ENCODE measurements at regions not wholly inside any gene's neighbourhood (a gene's known extent, or its start where the extent isn't known, plus 50 kb on each side); places are given as distances from the start of the nearest gene placed in this dataset.
A peak's percentile ranks its signal among the peaks of the same experiment; 100 is the strongest.

GRCh38 chrX:39756086-39756883 is 341.5 kb downstream of the BCOR start:
- no peak for DNase-seq

GRCh38 chrX:39757971-39758370 is 339.8 kb downstream of the BCOR start:
- DNase-seq: no peak

DNA sequence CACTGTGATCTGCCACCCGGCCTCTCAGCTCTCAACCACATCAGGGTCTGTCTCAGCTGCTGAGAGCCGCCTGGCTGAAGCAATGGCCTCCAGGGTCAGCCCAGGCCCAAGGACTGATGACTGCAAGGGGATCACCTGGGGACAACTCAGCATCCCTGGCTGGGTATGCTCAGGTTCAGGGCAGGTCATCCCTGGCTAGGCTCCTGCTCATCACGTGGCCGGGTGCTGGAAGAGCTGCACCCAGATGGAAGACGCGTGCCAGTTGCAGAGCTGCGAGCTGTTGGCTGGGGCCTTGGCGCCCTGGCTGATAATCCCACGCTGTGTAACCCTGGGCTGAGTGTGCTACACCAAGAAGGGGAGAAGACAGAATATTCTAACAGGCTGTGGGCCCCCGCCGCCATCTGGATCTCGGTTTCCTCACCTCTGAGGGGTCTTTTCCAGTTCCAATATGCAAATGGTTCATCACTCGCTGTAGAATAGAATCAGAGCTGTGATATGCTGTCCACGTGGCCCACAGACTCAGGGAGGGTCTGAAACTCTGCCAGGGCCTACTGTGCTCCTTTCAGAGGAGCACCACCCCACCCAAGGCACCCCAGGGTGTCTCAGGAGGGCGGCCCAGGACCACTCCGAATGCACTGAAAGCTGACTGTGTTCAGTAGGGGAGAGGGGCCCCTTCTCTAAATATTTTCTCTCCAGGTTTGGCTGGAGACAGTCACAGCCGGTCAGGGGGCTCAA is 338.8 kb downstream of the BCOR start:
- no peak for DNase-seq

GRCh38 chrX:39759526-39760224 is 338.1 kb downstream of the BCOR start:
- DNase-seq: peak; percentile 76

DNA sequence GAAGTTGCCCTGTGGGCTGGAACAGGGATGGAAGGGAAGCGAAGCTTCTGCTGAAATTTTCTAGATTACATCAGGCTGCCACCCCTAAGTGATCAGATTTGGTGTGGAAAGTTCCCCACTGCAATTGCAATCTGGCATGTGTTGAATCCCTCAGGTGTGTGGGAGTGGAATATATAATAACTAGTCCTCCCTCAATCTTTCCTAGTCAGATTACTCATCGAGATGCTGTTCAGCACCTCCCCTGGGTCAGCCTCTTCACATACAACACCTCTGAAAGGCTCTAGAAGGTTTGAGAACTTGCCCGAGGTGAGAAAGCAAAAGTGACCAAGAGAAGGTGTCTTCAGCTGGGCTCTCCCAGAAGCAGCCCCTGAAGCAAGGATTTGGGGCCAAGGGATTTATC is 336.8 kb downstream of the BCOR start:
- DNase-seq: no peak

DNA sequence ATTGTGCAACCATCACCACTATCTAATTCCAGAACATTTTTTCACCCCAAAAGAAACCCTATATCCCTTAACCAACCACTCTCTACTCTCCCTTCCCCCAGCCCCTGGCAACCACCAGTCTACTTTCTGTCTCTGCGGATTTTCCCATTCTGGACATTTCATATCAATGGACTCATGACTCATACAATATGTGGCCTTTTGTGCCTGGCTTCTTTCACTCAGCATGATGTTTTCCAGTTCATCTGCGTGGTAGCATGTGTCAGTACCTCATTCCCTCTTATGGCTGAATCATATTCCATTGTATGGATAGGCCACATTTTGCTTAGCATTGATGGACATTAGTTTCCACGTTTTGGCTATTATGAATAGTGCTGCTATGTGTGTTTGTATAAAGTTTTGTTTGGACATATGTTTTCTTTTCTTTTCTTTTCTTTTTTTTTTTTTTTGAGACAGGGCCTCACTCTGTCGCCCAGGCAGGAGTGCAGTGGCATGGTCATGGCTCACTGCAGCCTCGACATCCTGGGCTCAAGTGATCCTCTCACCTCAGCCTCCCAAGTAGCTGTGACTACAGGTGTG is 335.4 kb downstream of the BCOR start:
- DNase-seq: no peak

DNA sequence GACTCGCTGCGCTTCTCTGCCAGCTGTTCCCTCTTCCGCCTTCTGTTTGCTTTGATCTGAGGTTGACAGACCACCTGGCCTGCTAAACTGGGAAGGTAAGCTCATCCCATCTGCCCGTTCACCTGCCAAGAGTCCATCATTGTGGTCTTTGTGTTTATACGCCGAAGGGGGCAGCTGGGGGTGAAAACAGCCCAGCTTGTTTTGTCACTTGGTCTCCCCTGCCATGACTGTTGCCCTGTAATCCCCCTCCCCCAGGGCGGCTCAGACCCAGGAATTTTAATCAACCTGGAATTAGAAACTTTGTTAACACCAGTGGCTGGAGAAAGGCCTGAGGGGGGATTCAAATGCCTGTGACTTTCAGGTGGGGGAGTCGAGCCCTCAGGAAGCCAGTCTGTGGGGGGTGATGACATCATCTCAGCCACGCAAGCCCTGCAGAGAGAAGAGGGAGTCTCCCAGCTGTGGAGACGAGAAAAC is 333.3 kb downstream of the BCOR start:
- DNase-seq: peak; percentile 8

DNA sequence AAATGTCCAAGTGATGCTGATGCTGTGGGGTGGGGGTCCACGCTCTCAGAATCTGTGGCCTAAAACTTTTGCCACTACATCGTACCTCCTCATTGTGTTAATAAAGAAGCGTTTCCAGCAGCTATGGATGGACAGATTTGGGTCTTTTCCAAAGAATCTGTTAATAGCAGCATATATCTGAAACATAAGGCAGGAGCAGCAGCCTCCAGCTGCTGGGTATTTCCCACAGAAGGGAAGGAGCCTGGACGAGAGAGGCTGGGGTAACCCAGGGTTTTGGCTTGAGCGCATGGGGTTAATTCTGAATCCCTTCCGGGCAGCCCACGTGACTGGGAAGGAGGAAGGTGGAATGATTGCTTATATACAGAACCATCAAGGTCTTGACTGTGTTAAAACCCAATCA is 332.4 kb downstream of the BCOR start:
- DNase-seq: no peak

GRCh38 chrX:39766085-39766726 is 331.6 kb downstream of the BCOR start:
- DNase-seq: no peak

GRCh38 chrX:39766855-39767254 is 330.9 kb downstream of the BCOR start:
- DNase-seq: no peak

- DNase-seq: no peak
Observed at GRCh38 chrX:39767446-39767845, 330.3 kb downstream of the BCOR start.

GRCh38 chrX:39769748-39770147 is 328.0 kb downstream of the BCOR start:
- no peak for DNase-seq

- no peak for DNase-seq
Observed at GRCh38 chrX:39771089-39771488, 326.7 kb downstream of the BCOR start.

GRCh38 chrX:39772057-39772832 is 325.5 kb downstream of the BCOR start:
- DNase-seq: peak; percentile 29

DNA sequence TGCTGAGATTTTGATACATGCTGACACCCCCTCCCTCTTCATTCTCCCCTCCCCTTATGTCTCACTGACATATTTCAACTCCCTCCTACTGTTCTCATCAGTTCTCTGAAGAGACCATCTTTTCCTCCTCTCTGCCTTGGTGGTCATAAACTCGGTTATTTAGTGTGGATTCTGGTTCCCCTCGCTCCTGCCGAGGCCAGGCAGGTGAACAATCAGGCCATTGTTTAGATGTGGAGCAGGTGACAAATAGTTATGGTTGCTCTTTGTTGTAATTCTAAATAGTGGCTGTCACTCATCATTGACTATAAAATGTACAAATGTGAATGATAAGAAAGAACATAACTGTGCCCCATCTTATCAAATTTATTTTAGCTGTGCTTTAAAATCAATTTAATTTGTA is 324.6 kb downstream of the BCOR start:
- no peak for DNase-seq

DNA sequence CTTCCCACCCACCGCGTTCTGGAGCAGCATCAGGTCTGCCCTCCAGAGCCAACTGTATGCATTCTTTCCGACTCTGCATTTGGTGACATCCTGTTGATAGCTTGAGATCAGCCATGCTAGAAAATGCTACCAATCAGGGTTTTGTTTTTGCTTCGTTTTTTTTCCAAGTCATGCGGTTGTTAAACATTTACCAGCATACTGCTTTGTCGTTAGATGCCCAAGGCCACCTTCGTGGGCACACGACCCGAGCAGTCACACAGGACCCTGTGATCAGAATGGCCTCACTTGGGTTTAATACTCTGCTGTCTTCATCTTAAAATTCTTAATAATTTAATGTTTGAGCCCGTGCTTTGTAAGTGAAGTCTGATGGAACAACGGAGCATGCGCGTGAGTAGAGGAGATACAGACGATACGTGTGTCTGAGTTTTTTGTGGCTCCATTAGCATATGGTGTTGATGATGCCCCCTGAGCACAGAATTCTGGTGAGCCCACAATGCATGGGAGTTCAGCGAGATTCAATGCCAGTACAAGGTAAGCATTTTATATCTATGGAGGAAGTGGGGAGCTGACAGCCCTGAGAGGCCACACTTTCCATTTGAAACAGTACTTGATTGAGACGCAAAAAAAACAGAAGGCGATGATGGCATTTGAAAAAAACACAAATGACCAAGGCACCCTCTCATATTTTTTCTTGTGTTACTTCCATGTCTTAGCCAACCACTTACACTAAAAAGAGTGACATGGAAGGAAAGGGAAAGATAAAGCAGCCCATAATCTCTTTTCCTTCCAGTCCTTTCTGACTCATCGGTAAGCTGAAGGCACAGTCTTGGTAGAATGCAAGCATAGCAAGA is 323.6 kb downstream of the BCOR start:
- no peak for DNase-seq

DNA sequence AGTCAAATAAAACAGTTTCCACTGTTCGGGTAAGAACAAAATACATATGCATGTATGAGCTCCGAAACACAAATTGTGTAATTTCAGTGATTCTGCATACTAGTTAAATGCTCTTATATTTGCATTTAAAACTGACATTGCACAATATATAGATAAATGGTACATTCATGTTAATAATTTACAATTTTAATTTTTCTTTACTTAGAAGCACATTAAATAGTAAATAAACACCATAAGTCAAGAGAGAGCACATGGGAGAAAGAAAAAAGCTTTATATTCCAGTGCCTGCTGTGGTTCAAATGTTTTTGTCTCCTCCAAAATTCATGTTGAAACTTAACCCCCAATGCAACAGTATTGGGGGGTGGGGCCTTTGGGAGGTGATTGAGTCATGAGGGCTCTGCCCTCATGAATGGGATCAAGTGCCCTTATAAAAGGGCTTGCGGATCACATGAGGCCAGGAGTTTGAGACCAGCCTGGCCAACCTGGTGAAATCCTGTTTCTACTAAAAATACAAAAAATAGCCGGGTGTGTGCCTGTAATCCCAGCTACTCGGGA is 322.9 kb downstream of the BCOR start:
- no peak for DNase-seq

- no peak for DNase-seq
Observed at GRCh38 chrX:39777623-39778025, 320.1 kb downstream of the BCOR start.

DNA sequence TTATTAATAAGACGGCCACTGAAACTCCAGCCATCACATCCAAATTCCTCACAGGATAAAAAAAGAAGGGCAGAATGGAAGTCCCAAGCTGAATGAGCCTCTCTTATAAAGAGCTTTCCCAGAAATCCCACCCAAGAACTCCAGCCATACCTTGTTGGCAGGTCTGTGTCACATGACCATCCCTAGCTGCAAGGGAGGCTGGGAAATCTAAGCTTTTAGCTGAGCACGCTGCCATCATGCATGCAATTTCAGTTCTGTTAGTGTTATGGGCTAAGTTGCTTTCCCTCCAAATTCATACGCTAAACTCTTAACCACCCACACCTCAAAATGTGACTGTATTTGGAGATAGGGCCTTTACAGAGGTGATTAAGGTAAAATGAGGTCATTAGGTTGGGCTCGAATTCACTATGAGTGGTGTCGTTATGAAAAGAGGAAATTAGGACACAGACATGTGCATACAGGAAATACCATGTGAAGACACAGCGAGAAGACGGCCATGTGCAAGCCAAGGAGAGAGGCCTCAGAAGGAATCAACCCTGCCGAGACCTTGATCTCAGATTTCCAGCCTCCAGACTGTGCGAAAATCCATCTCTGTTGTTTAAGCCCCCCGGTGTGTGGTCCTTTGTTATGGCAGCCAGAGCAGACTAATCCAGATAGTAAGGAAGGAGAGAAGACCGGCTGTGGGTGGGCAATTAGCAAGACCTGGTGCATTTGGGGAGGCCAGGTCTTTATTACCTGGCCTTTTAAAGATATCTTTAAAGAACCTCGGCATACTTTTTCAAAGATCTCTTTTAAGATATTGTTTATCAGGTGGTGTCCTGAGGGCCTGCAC is 317.6 kb downstream of the BCOR start:
- no peak for DNase-seq

DNA sequence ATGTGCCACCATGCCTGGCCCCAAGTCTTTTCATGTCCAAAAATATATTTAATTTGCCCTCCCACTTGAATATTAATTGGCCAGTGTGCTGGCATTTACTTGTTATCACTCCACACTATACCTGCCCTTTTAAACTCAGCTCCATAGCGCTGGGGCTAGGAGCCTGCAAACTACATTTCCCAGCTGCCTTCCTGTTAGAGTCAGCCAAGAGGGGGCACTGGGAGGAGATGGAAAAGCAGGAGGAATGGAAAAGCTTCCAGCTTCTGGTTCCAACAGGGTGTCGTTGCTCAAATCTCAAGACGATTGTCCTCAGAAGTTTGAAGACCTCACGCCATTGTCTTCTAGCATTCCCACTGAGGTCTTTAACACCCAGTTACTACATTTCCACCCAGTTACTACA is 315.5 kb downstream of the BCOR start:
- DNase-seq: no peak

Data from eye (tissue), 1 donor.